ENCODE measurements at regions not wholly inside any gene's neighbourhood (a gene's known extent, or its start where the extent isn't known, plus 50 kb on each side); places are given as distances from the start of the nearest gene placed in this dataset.

- no peak overlapping the region for H3K27ac ChIP-seq
- no peaks in the 10 kb centered on the region for H3K27me3 ChIP-seq (ENCODE audit: insufficient read depth, low read depth, severe bottlenecking)
- no peaks in the 10 kb centered on the region for H3K36me3 ChIP-seq
- DNase-seq, result no peak
- TF ChIP-seq CTCF (IDR thresholded peaks at IDR 0.05; ENCODE audit: low read depth, low read length), result no peak
- H3K9me3 ChIP-seq (ENCODE audit: severe bottlenecking), result no peaks in the 10 kb centered on the region
- H3K4me3 ChIP-seq (ENCODE audit: low read depth, low read length), result no peak overlapping the region
Observed at GRCh38 chr3:65279225-65279782, 591.5 kb upstream of the ADAMTS9 start.

- TF ChIP-seq CTCF (IDR thresholded peaks at IDR 0.05; ENCODE audit: low read depth, low read length), result no peak
- peak; percentile 17 for DNase-seq
- Histone ChIP-seq H3K36me3 (no peaks in the 10 kb centered on the region), H3K27me3 (ENCODE audit: insufficient read depth, low read depth, severe bottlenecking) (no peaks in the 10 kb centered on the region), H3K4me3 (ENCODE audit: low read depth, low read length) (no peak overlapping the region), H3K9me3 (ENCODE audit: severe bottlenecking) (no peaks in the 10 kb centered on the region), H3K27ac (no peak overlapping the region)
Observed at GRCh38 chr3:65277798-65278197, 590.0 kb upstream of the ADAMTS9 start.

- H3K27ac ChIP-seq, result no peak overlapping the region
- H3K27me3 ChIP-seq (ENCODE audit: insufficient read depth, low read depth, severe bottlenecking), result no peaks in the 10 kb centered on the region
- TF ChIP-seq CTCF (IDR thresholded peaks at IDR 0.05; ENCODE audit: low read depth, low read length), result no peak
- no peak overlapping the region for H3K4me3 ChIP-seq (ENCODE audit: low read depth, low read length)
- no peak for DNase-seq
- H3K9me3 ChIP-seq (ENCODE audit: severe bottlenecking), result no peaks in the 10 kb centered on the region
- H3K36me3 ChIP-seq, result no peaks in the 10 kb centered on the region
Observed at GRCh38 chr3:65276551-65276950, 588.8 kb upstream of the ADAMTS9 start.

GRCh38 chr3:65268426-65268825, 580.6 kb upstream of the ADAMTS9 start:
- TF ChIP-seq CTCF (IDR thresholded peaks at IDR 0.05; ENCODE audit: low read depth, low read length), result no peak
- Histone ChIP-seq H3K36me3 (no peaks in the 10 kb centered on the region), H3K9me3 (ENCODE audit: severe bottlenecking) (no peaks in the 10 kb centered on the region), H3K27ac (no peak overlapping the region), H3K4me3 (ENCODE audit: low read depth, low read length) (no peak overlapping the region), H3K27me3 (ENCODE audit: insufficient read depth, low read depth, severe bottlenecking) (no peaks in the 10 kb centered on the region)
- no peak for DNase-seq

GRCh38 chr3:65265942-65266590, 578.3 kb upstream of the ADAMTS9 start:
- Histone ChIP-seq H3K4me3 (ENCODE audit: low read depth, low read length) (no peak overlapping the region), H3K36me3 (no peaks in the 10 kb centered on the region), H3K27me3 (ENCODE audit: insufficient read depth, low read depth, severe bottlenecking) (no peaks in the 10 kb centered on the region), H3K27ac (no peak overlapping the region), H3K9me3 (ENCODE audit: severe bottlenecking) (no peaks in the 10 kb centered on the region)
- no peak for TF ChIP-seq CTCF (IDR thresholded peaks at IDR 0.05; ENCODE audit: low read depth, low read length)
- no peak for DNase-seq

GRCh38 chr3:65265511-65265910, 577.7 kb upstream of the ADAMTS9 start:
- no peak overlapping the region for H3K27ac ChIP-seq
- H3K4me3 ChIP-seq (ENCODE audit: low read depth, low read length), result no peak overlapping the region
- H3K36me3 ChIP-seq, result no peaks in the 10 kb centered on the region
- no peaks in the 10 kb centered on the region for H3K27me3 ChIP-seq (ENCODE audit: insufficient read depth, low read depth, severe bottlenecking)
- H3K9me3 ChIP-seq (ENCODE audit: severe bottlenecking), result no peaks in the 10 kb centered on the region
- DNase-seq, result no peak
- no peak for TF ChIP-seq CTCF (IDR thresholded peaks at IDR 0.05; ENCODE audit: low read depth, low read length)

Measured in WERI-Rb-1 (cell line).